GM12878 (cell line): ENCODE measurements at regions not wholly inside any gene's neighbourhood (a gene's known extent, or its start where the extent isn't known, plus 50 kb on each side); places are given as distances from the start of the nearest gene placed in this dataset.

Experiments used
- ATAC-seq: fragments of 200-7000 bp; cut with Tn5 transposase; 3 replicates; pipeline ENCODE4 v1.9.1; 2020; ENCODE audit warnings: mild to moderate bottlenecking, moderate library complexity
- BruUV-seq: library from RNA; stranded (reverse); fragments of 400-500 nt; replicated peaks from 2 replicates; lab custom pipeline; 2021; lab: Mats Ljungman, UMichigan
- CTCF ChIA-PET: fragments of 300-600 bp; sonication (Branson Sonifier 250); formaldehyde crosslinking; extraction: SDS; loops from one replicate; lab custom pipeline; 2021; ENCODE audit warnings: inconsistent platforms; lab: Yijun Ruan, JAX
- POLR2A ChIA-PET: fragments of 350-600 bp; formaldehyde crosslinking; extraction: SDS; loops from one replicate; lab custom pipeline; 2021; ENCODE audit warnings: inconsistent platforms; lab: Charles Lee
- RAD21 ChIA-PET: fragments of 300-600 bp; sonication (Branson Sonifier 250); formaldehyde crosslinking; loops from one replicate; lab custom pipeline; 2023; ENCODE audit warnings: antibody characterized with exemption; ENCODE audit not compliant: unreplicated experiment; lab: Charles Lee
- SMC1A ChIA-PET: fragments of 300-600 bp; sonication (Branson Sonifier 250); formaldehyde crosslinking; loops from one replicate; lab custom pipeline; 2023; ENCODE audit not compliant: unreplicated experiment, uncharacterized antibody; lab: Charles Lee
- DNase-seq: peaks from one replicate; pipeline ENCODE4 v3.0.0-alpha.2; 2011; ENCODE audit warnings: low read depth, low spot score
- FAIRE-seq: peaks from 3 replicates; lab custom pipeline; 2011; peaks lifted over from hg19 to GRCh38; lab: Jason Lieb, UNC
- H2AFZ ChIP-seq: 2 replicates; pipeline ENCODE4 v1.6.0; 2011; ENCODE audit warnings: low read depth, low read length, control low read depth; ENCODE audit not compliant: control insufficient read depth
- H3K27ac ChIP-seq: 2 replicates; pipeline ENCODE4 v1.5.1; 2011; ENCODE audit warnings: control low read depth; ENCODE audit not compliant: control insufficient read depth, insufficient read depth
- H3K27me3 ChIP-seq, 2 experiments: replicated peaks in 1 of 2; 2 replicates each; pipeline versions ENCODE4 v1.6.0 to v1.6.1; 2011; ENCODE audit warnings: low read length in 1 of 2; ENCODE audit not compliant: control insufficient read depth in 2 of 2, insufficient read depth in 2 of 2
- H3K36me3 ChIP-seq, 2 experiments: 2 replicates each; pipeline ENCODE4 v1.5.1; 2011; ENCODE audit warnings: low read length in 1 of 2; ENCODE audit not compliant: control insufficient read depth in 2 of 2, insufficient read depth in 2 of 2
- H3K4me1 ChIP-seq: 2 replicates; pipeline ENCODE4 v1.6.1; 2011; ENCODE audit warnings: mild to moderate bottlenecking, low read length, moderate library complexity, mixed read lengths; ENCODE audit not compliant: control insufficient read depth, insufficient read depth
- H3K4me2 ChIP-seq: 2 replicates; pipeline ENCODE4 v1.6.0; 2011; ENCODE audit warnings: control low read depth; ENCODE audit not compliant: control insufficient read depth, insufficient read depth
- H3K4me3 ChIP-seq: fragments of 200-600 bp; sonication (generic); 2 replicates; pipeline ENCODE4 v1.5.1; 2016
- H3K79me2 ChIP-seq: 2 replicates; pipeline ENCODE4 v1.6.0; 2011; ENCODE audit warnings: low read length; ENCODE audit not compliant: control insufficient read depth, insufficient read depth
- H3K9ac ChIP-seq: 2 replicates; pipeline ENCODE4 v1.8.0; 2011; ENCODE audit warnings: low read length, control low read depth, mixed read lengths; ENCODE audit not compliant: control insufficient read depth, insufficient read depth
- H3K9me3 ChIP-seq: replicated peaks from 3 replicates; pipeline ENCODE4 v1.5.1; 2011; ENCODE audit warnings: mild to moderate bottlenecking, low read length; ENCODE audit not compliant: control insufficient read depth, insufficient read depth
- H4K20me1 ChIP-seq: 2 replicates; pipeline ENCODE4 v1.6.0; 2011; ENCODE audit not compliant: control insufficient read depth, insufficient read depth
- ATF3 ChIP-seq: IDR thresholded peaks from 2 replicates; pipeline ENCODE4 v1.6.1; 2011; ENCODE audit warnings: low read depth, mild to moderate bottlenecking, low read length, moderate library complexity, borderline replicate concordance; ENCODE audit errors: extremely low read depth
- ATF7 ChIP-seq: fragments of 450-650 bp; IDR thresholded peaks from 2 replicates; pipeline ENCODE4 v1.6.1; 2016; ENCODE audit warnings: low read depth, mild to moderate bottlenecking
- BACH1 ChIP-seq: fragments of 450-650 bp; IDR thresholded peaks from 2 replicates; pipeline ENCODE4 v1.6.1; 2017; ENCODE audit warnings: mild to moderate bottlenecking, borderline replicate concordance
- BCL11A ChIP-seq: IDR thresholded peaks from 2 replicates; pipeline ENCODE4 v1.6.1; 2011; ENCODE audit warnings: low read depth, low read length
- KLF5 ChIP-seq: fragments of 450-650 bp; IDR thresholded peaks from 2 replicates; pipeline ENCODE4 v1.6.1; 2014; ENCODE audit warnings: mild to moderate bottlenecking; ENCODE audit not compliant: partially characterized antibody
- RUNX3 ChIP-seq: IDR thresholded peaks from 2 replicates; pipeline ENCODE4 v1.6.1; 2012; ENCODE audit warnings: low read length, inconsistent platforms
- STAT1 ChIP-seq: fragments of 450-650 bp; conservative IDR thresholded peaks from 2 replicates; pipeline ENCODE4 v1.6.1; 2014; ENCODE audit warnings: antibody characterized with exemption, mild to moderate bottlenecking
- TAF1 ChIP-seq: IDR thresholded peaks from 2 replicates; pipeline ENCODE4 v1.6.1; 2011; ENCODE audit warnings: mild to moderate bottlenecking, low read depth, low read length, borderline replicate concordance
- USF2 ChIP-seq: IDR thresholded peaks from 2 replicates; pipeline ENCODE4 v1.6.1; 2011; ENCODE audit warnings: low read depth, low read length, improper control_type of control experiment, borderline replicate concordance
- WRNIP1 ChIP-seq: IDR thresholded peaks from 2 replicates; pipeline ENCODE4 v1.6.1; 2011; ENCODE audit warnings: low read depth, low read length, improper control_type of control experiment, borderline replicate concordance
- YY1 ChIP-seq: IDR thresholded peaks from 2 replicates; pipeline ENCODE4 v1.6.1; 2011; ENCODE audit warnings: low read depth, mild to moderate bottlenecking, low read length
- ZBED1 ChIP-seq: IDR thresholded peaks from 2 replicates; pipeline ENCODE4 v1.6.1; 2016; ENCODE audit warnings: borderline replicate concordance
- WGBS: methylation state at CpG from one replicate; pipeline ENCODE4 v1.1.6; 2016; ENCODE audit warnings: low lambda C conversion rate; ENCODE audit not compliant: insufficient replicate concordance, insufficient coverage; ENCODE audit errors: missing lambda C conversion rate; 5-methylcytosine and 5-hydroxymethylcytosine counted together
- in situ Hi-C: fragments of 300-500 bp; cut with MboI; formaldehyde crosslinking; loops from 9 replicates; pipeline ENCODE4 v1.14.3; 2018; ENCODE audit warnings: mixed read lengths
- intact Hi-C: fragments of 100-400 bp; cut with micrococcal nuclease; formaldehyde crosslinking; loops from one replicate; pipeline ENCODE4 v1.14.2; 2022; ENCODE audit not compliant: unreplicated experiment

GRCh38 chr5:147062427-147062826, 172.4 kb upstream of the STK32A start:
- no peaks in the 10 kb centered on the region for H3K9me3 ChIP-seq
- no peak overlapping the region for H3K9ac ChIP-seq
- ChIA-PET POLR2A (no interaction called here), RAD21 (no interaction called here), SMC1A (no interaction called here), CTCF (no interaction called here)
- FAIRE-seq (no peak), ATAC-seq (no peak), DNase-seq (no peak)
- WGBS = 87% methylated on average over 4 of the region's 4 CpGs
- no peak for TF ChIP-seq ATF7
- TF ChIP-seq TAF1 = no peak
- TF ChIP-seq STAT1 = no peak
- no peak overlapping the region for H3K27ac ChIP-seq
- no peaks in the 10 kb centered on the region for H3K79me2 ChIP-seq
- no peaks in the 10 kb centered on the region for H4K20me1 ChIP-seq
- in situ Hi-C loops = no loop called here
- no peak overlapping the region for H3K4me2 ChIP-seq
- no peaks in the 10 kb centered on the region for H3K36me3 ChIP-seq
- intact Hi-C loops = no loop called here
- no peak overlapping the region for H2AFZ ChIP-seq
- H3K4me1 ChIP-seq = no peaks in the 10 kb centered on the region
- H3K4me3 ChIP-seq = no peak overlapping the region
- no peaks in the 10 kb centered on the region for H3K27me3 ChIP-seq
- no TSS peak for BruUV-seq

GRCh38 chr5:147063943-147064342, 170.9 kb upstream of the STK32A start:
- BruUV-seq = no TSS peak
- Histone ChIP-seq H3K9ac (no peak overlapping the region), H3K4me1 (no peaks in the 10 kb centered on the region), H3K9me3 (no peaks in the 10 kb centered on the region), H3K27me3 (no peaks in the 10 kb centered on the region), H2AFZ (no peak overlapping the region), H3K4me2 (no peak overlapping the region), H3K27ac (no peak overlapping the region), H3K36me3 (no peaks in the 10 kb centered on the region), H3K4me3 (no peak overlapping the region), H4K20me1 (no peaks in the 10 kb centered on the region), H3K79me2 (no peaks in the 10 kb centered on the region)
- DNase-seq = no peak
- CTCF ChIA-PET = no interaction called here
- intact Hi-C loops = no loop called here
- POLR2A ChIA-PET = no interaction called here
- no peak for FAIRE-seq
- in situ Hi-C loops = no loop called here
- RAD21 ChIA-PET = no interaction called here
- no peak for ATAC-seq
- 19% methylated on average over 2 of the region's 2 CpGs for WGBS
- no peak for TF ChIP-seq ZBED1
- TF ChIP-seq RUNX3 = no peak
- no peak for TF ChIP-seq BACH1
- no peak for TF ChIP-seq KLF5
- TF ChIP-seq YY1 = no peak
- TF ChIP-seq WRNIP1 = no peak
- no peak for TF ChIP-seq BCL11A
- no peak for TF ChIP-seq USF2
- TF ChIP-seq ATF3 = no peak
- SMC1A ChIA-PET = interaction anchor here (0.6 kb wide), 1 partner anchor 32 kb away, joined by 3 read pairs; no protein-coding TSS in a partner anchor
